ENCODE measurements at regions not wholly inside any gene's neighbourhood (a gene's known extent, or its start where the extent isn't known, plus 50 kb on each side); places are given as distances from the start of the nearest gene placed in this dataset.

- DNase-seq = no peak
- Histone ChIP-seq H3K4me3 (no peak overlapping the region), H3K36me3 (no peaks in the 10 kb centered on the region), H3K4me1 (peaks cover 53% of the 10 kb centered on the region), H3K27me3 (no peaks in the 10 kb centered on the region), H3K27ac (peak overlapping the region; percentile 72), H3K9me3 (replicated peaks) (no peaks in the 10 kb centered on the region)
Measured at GRCh38 chr1:209416716-209417115, 166.8 kb upstream of the CAMK1G start.

GRCh38 chr1:209417761-209418160 is 165.8 kb upstream of the CAMK1G start:
- H3K4me3 ChIP-seq = no peak overlapping the region
- no peak overlapping the region for H3K27ac ChIP-seq
- H3K36me3 ChIP-seq = no peaks in the 10 kb centered on the region
- peaks cover 45% of the 10 kb centered on the region for H3K4me1 ChIP-seq
- H3K9me3 ChIP-seq (replicated peaks) = no peaks in the 10 kb centered on the region
- H3K27me3 ChIP-seq = no peaks in the 10 kb centered on the region
- DNase-seq = no peak

DNA sequence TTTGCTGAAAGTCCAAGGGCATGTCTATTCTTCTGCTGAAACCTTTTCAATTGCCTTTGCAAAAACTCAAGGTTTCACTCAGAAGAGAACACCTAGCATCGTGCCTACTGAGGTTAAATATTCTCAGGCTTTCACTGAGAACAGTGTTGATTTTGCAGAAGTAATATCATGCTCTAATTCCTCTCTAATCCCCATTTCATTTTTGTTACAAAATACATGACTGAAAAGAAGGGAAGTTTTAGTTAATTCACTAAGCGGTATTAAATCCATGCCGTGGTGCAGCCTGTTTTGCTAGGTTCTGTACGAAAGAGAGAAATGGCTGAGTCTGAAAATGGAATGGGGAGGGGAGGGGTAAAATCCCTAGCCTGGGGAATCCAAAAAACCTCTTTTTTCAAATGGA is 163.2 kb upstream of the CAMK1G start:
- Histone ChIP-seq H3K4me1 (peaks cover 30% of the 10 kb centered on the region), H3K9me3 (replicated peaks) (no peaks in the 10 kb centered on the region), H3K27me3 (no peaks in the 10 kb centered on the region), H3K27ac (no peak overlapping the region), H3K36me3 (no peaks in the 10 kb centered on the region), H3K4me3 (no peak overlapping the region)
- no peak for DNase-seq

- no peak overlapping the region for H3K27ac ChIP-seq
- no peak for DNase-seq
- no peaks in the 10 kb centered on the region for H3K36me3 ChIP-seq
- H3K4me3 ChIP-seq = no peak overlapping the region
- peaks cover 21% of the 10 kb centered on the region for H3K4me1 ChIP-seq
- no peaks in the 10 kb centered on the region for H3K27me3 ChIP-seq
- no peaks in the 10 kb centered on the region for H3K9me3 ChIP-seq (replicated peaks)
Measured at GRCh38 chr1:209421186-209421585, 162.3 kb upstream of the CAMK1G start.

- no peak overlapping the region for H3K4me3 ChIP-seq
- no peaks in the 10 kb centered on the region for H3K9me3 ChIP-seq (replicated peaks)
- H3K36me3 ChIP-seq = no peaks in the 10 kb centered on the region
- H3K27ac ChIP-seq = no peak overlapping the region
- no peak for DNase-seq
- no peaks in the 10 kb centered on the region for H3K27me3 ChIP-seq
- peaks cover 11% of the 10 kb centered on the region for H3K4me1 ChIP-seq
Measured at GRCh38 chr1:209421978-209422680, 161.4 kb upstream of the CAMK1G start.

DNA sequence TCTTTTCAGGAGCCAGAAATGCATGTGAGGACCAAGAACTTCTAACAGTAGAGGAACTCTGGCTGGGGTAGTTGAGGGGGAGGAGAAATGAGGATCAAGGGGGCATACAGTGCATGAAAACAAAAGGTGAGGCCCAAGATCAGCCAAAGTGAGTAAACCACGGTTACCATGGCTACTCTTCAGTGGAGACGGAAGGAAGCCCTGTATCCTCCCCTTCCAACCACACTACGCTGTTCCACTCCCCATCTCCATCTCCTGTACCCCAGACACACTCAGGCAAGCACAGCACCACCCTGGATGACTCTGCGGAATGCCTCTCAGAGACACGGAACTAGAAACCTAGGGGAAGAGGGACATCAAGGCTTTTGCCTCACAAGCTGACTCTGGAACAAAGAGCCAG is 157.6 kb upstream of the CAMK1G start:
- no peak for DNase-seq
- H3K4me1 ChIP-seq = peaks cover 3% of the 10 kb centered on the region
- H3K4me3 ChIP-seq = no peak overlapping the region
- no peak overlapping the region for H3K27ac ChIP-seq
- no peaks in the 10 kb centered on the region for H3K27me3 ChIP-seq
- no peaks in the 10 kb centered on the region for H3K9me3 ChIP-seq (replicated peaks)
- no peaks in the 10 kb centered on the region for H3K36me3 ChIP-seq

DNA sequence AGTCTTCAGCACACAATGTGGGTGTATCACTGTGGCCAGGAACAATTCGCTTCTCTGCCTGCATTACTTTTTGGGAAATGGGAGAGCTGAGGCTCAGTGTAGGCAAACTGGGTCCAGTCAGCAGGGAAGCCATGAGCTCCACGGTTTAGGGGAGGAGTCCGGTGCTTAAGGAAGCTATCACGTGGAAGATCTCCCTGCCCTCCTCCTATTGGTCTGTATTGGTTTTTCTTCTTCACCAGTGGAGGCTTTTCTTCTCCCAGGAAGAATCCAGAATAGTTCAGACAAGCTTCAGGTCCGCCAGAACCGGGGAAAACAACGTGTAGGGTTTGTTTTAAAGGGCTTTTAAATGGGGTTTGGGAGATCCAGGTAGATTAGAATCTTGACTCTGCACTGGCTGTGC is 156.2 kb upstream of the CAMK1G start:
- H3K4me1 ChIP-seq = no peaks in the 10 kb centered on the region
- H3K9me3 ChIP-seq (replicated peaks) = no peaks in the 10 kb centered on the region
- no peaks in the 10 kb centered on the region for H3K27me3 ChIP-seq
- no peaks in the 10 kb centered on the region for H3K36me3 ChIP-seq
- no peak for DNase-seq
- H3K4me3 ChIP-seq = no peak overlapping the region
- no peak overlapping the region for H3K27ac ChIP-seq

GRCh38 chr1:209427811-209428210 is 155.7 kb upstream of the CAMK1G start:
- no peaks in the 10 kb centered on the region; the same call in 1 of the 2 replicates for H3K4me1 ChIP-seq
- H3K27me3 ChIP-seq = no peaks in the 10 kb centered on the region
- H3K4me3 ChIP-seq = no peak overlapping the region
- no peaks in the 10 kb centered on the region for H3K9me3 ChIP-seq (replicated peaks)
- no peak for DNase-seq
- H3K36me3 ChIP-seq = no peaks in the 10 kb centered on the region
- no peak overlapping the region for H3K27ac ChIP-seq

DNA sequence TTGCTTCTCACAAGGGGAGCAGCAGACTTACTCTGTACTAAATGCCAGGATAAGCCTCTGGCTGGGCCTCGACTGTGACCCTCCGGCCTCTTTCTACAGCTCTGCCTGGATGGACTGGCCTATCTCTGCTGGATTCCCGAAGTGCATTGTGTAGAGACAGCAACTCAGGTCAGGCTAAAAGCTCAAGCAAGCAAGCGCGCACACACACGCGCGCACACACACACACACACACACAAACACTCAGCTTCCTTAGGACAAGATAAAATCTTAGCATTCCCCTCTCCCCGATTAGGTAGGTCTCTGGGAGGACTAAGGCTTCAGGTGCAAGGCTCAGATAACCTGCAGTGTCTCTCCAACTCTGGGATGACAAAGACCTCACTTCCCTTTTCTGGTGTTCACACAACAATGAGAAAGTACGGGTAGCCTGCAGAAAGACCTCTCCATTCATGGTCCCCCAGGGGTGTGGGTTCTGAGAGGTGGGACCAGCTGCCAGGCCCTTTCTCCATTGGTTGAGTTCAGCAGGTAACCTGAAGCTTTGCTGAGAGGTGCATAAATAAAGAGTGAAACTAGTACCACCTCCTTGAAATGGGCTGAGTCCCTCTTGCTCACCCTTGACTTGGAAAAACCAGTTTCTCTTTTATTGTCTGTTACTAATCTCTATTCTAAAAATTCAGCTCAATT is 155.1 kb upstream of the CAMK1G start:
- Histone ChIP-seq H3K4me1 (peaks cover 3% of the 10 kb centered on the region; the same call in 1 of the 2 replicates), H3K27ac (no peak overlapping the region), H3K27me3 (no peaks in the 10 kb centered on the region), H3K9me3 (replicated peaks) (no peaks in the 10 kb centered on the region), H3K4me3 (no peak overlapping the region), H3K36me3 (no peaks in the 10 kb centered on the region)
- DNase-seq = no peak

DNA sequence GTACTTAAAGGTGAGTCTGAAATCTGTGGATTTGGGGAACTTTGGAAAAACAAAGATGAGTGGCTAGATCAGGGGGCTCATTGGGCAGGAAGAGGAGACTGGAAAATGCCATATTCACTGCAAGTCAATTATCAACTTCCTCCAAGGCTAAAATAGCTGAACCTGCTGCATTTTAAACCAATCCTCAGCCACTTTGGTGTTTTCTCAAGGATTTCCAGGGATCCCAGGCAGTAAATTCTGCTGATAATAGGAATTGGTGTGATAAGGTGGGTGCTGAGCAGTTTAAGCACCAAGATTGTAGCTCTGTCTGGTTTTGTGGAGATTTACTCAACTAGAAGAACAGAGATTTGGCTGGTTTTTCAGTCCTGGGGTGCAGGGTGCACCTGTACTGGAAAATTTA is 153.9 kb upstream of the CAMK1G start:
- no peak for DNase-seq
- H3K4me1 ChIP-seq = peaks cover 9% of the 10 kb centered on the region; the same call in 1 of the 2 replicates
- H3K36me3 ChIP-seq = no peaks in the 10 kb centered on the region
- no peaks in the 10 kb centered on the region for H3K9me3 ChIP-seq (replicated peaks)
- H3K4me3 ChIP-seq = no peak overlapping the region
- no peaks in the 10 kb centered on the region for H3K27me3 ChIP-seq
- H3K27ac ChIP-seq = no peak overlapping the region

DNA sequence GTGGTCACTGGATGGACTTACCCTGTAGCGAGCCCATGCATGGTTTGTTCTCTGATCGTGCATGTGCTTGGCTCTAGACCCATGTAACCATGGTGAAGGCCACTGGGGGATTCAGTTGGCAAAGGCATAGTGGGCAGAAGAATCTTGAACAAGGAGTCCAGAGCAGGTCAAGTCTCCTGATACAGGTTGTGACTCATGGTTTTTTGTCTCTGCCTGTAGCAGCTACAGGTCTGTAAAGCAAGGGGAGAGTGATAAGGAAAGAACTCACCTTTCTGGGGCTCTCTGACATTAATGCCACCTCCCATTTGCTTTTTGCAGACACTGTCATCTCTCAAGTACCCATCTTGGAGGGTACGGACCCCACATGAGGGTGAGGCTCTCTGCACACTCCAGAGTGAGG is 153.4 kb upstream of the CAMK1G start:
- H3K4me3 ChIP-seq = no peak overlapping the region
- H3K27ac ChIP-seq = no peak overlapping the region
- H3K27me3 ChIP-seq = no peaks in the 10 kb centered on the region
- no peak for DNase-seq
- H3K4me1 ChIP-seq = peaks cover 14% of the 10 kb centered on the region
- no peaks in the 10 kb centered on the region for H3K9me3 ChIP-seq (replicated peaks)
- H3K36me3 ChIP-seq = no peaks in the 10 kb centered on the region

GRCh38 chr1:209430821-209431259 is 152.7 kb upstream of the CAMK1G start:
- no peak for DNase-seq
- H3K27me3 ChIP-seq = no peaks in the 10 kb centered on the region
- no peak overlapping the region for H3K4me3 ChIP-seq
- peaks cover 20% of the 10 kb centered on the region for H3K4me1 ChIP-seq
- H3K36me3 ChIP-seq = no peaks in the 10 kb centered on the region
- no peak overlapping the region for H3K27ac ChIP-seq
- H3K9me3 ChIP-seq (replicated peaks) = no peaks in the 10 kb centered on the region

DNA sequence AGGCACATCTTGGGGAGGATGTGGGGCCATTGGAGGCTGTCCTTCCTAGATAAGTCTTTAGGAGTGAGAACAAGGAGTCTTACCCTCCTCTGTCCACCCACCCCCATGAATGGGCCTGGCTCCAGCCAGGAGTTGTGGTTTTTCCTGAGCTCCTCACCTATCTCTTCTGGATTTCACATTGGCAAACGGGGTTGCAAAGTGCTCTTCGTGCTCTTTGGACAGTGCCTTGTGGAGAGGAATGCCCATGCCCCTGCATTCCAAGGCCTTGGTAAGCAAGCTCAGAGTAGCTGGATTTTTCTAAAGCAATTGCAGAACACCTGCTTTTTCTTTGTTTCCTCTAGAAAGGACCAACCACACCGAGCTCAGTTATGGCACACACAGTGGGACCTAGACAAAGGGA is 152.1 kb upstream of the CAMK1G start:
- Histone ChIP-seq H3K36me3 (no peaks in the 10 kb centered on the region), H3K27me3 (no peaks in the 10 kb centered on the region), H3K4me1 (peaks cover 26% of the 10 kb centered on the region), H3K4me3 (no peak overlapping the region), H3K9me3 (replicated peaks) (no peaks in the 10 kb centered on the region), H3K27ac (no peak overlapping the region)
- no peak for DNase-seq

GRCh38 chr1:209431813-209432442 is 151.6 kb upstream of the CAMK1G start:
- no peak for DNase-seq
- no peaks in the 10 kb centered on the region for H3K9me3 ChIP-seq (replicated peaks)
- H3K4me1 ChIP-seq = peaks cover 29% of the 10 kb centered on the region
- H3K27me3 ChIP-seq = no peaks in the 10 kb centered on the region
- no peak overlapping the region for H3K27ac ChIP-seq
- H3K36me3 ChIP-seq = no peaks in the 10 kb centered on the region
- no peak overlapping the region for H3K4me3 ChIP-seq

DNA sequence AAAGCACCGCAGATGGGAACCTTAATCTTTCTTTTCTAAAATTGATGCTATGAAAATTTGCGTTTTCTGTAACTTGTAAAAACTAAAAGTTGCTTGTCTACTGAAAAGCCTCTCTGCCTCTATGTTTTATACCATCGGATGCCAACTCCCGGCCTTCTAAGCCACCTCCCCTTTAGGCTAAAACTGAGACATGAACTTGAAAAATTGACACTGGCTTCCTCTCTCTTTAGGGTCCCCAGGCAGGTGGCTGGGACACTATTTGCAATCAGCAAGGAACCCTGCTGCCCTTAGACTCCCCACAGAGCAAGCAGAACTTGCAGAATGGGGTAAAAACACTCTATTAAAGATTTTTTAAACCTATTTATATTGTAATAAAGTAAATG is 151.1 kb upstream of the CAMK1G start:
- no peak for DNase-seq

More for the DNA sequence above, 151.1 kb upstream of the CAMK1G start:
- Histone ChIP-seq H3K4me3 (no peak overlapping the region), H3K9me3 (replicated peaks) (no peaks in the 10 kb centered on the region), H3K27me3 (no peaks in the 10 kb centered on the region), H3K36me3 (no peaks in the 10 kb centered on the region), H3K27ac (no peak overlapping the region), H3K4me1 (peaks cover 29% of the 10 kb centered on the region)

Measured in SJCRH30 (cell line).